GM19468 (cell line): ENCODE measurements at regions not wholly inside any gene's neighbourhood (a gene's known extent, or its start where the extent isn't known, plus 50 kb on each side); places are given as distances from the start of the nearest gene placed in this dataset.
"Not testable (repeated sequence)": the region's sequence is repeated elsewhere in the genome, so short reads cannot be mapped to it uniquely, and the experiment has no call there.

ENCODE experiments used
- ATAC-seq: cut with Tn5 transposase; IDR thresholded peaks from one replicate; pipeline ENCODE4 v1.9.1; 2021; ENCODE audit warnings: mild to moderate bottlenecking, moderate library complexity, moderate number of reproducible peaks; ENCODE audit not compliant: unreplicated experiment; ENCODE audit errors: extremely low read depth

- no peak for ATAC-seq
These were observed 173.9 kb downstream of the PDGFRA start for GRCh38 chr4:54402880-54403480.

DNA sequence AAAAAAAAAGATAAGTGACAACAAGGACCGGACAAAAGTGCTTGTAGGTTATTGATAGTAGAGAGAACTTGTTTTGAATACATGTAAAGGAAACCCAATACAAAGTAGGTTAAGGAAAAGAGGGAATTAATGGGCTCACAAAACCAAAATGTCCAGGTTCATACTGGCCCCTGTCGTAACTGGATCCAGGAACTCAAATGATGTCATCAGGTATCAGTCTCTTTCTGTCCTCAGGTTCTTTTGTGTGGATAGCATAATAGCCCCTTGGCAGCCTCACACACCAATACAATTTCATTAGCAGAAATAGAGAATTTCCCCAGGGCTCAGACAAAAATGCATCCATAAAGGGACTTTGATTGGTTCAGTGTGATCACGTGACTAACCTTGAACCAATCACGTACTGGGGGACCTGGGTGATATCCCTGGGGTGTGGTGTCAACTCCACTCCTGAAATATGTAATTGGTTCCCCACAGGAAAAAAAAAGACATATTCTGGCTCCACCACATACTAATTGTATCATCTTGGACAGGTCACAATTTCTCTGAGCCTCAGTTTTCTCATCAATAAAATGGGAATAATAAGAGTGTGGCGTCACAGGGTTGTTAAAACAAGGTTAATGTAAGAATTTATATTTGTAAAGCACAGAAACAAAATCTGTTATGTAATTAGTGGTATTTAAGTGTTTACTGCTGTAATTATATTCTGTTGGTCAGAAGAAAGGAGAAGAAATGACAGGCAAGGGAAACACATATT lies 174.8 kb downstream of the PDGFRA start:
- no peak for ATAC-seq

- not testable (repeated sequence) for ATAC-seq
These were observed 180.3 kb downstream of the PDGFRA start for GRCh38 chr4:54409270-54409817.

DNA sequence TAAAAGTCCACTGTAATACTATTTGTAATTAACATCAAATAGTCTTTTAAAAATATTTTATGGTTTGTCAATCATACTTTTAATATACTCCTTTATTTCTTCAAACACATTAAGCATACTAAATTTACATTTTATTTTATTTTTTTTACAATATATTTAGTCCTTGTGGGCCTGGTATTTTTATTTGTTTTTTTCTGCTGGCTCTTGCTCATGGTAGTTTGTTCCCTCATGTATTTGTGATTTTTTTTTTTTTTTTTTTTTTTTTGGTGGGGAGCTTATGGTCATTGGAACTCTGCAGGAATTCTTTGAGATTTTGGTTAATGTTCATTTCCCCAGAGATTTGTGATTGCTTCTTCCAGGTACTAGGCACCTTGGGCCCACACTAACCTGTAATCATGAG lies 185.5 kb downstream of the PDGFRA start:
- ATAC-seq, result no peak

- ATAC-seq, result no peak
These were observed 188.4 kb downstream of the PDGFRA start for GRCh38 chr4:54417476-54417875.

DNA sequence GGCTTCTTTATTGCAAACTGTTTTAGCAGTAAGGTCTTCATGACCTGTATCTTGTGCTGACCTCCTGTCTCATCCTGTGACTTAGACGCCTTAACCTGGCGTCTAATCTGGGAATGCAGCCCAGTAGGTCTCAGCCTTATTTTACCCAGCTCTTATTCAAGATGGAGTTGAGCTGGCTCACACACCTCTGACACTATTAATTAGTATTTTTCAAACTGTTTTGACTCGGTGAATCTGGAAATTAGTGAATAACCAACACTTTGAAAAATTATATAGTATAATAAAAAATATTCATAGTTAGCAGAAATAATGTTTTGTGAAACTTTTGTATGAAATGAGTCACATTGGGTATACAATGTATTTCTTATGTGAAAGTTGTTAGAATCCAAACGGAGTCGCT lies 189.4 kb downstream of the PDGFRA start:
- ATAC-seq, result no peak

- ATAC-seq, result no peak
These were observed 194.0 kb downstream of the PDGFRA start for GRCh38 chr4:54423066-54423465.

- ATAC-seq, result no peak
These were observed 198.7 kb downstream of the PDGFRA start for GRCh38 chr4:54427826-54428225.

DNA sequence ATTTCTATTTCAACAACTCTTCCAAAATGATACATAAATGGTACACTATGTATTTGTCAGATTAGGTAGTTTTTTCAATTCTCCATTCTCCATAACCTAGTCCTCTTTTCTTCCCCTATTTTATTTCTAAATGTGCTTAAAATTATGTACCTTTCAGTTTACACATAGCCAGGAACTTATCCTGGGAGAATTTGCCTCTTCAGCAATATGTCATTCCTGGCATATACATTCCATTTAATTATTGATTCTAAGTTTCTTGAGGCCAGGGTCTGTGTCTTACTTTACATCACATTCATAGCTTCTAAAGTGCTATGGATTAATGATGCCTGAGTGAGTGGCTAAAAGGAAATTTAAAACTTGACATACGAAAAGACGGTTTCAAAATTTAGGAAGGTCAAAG lies 199.8 kb downstream of the PDGFRA start:
- no peak for ATAC-seq

GRCh38 chr4:54433686-54434085 lies 204.6 kb downstream of the PDGFRA start:
- ATAC-seq, result no peak

- no peak for ATAC-seq
These were observed 210.7 kb downstream of the PDGFRA start for GRCh38 chr4:54439831-54440243.

GRCh38 chr4:54440394-54441136 lies 211.5 kb downstream of the PDGFRA start:
- no peak for ATAC-seq

DNA sequence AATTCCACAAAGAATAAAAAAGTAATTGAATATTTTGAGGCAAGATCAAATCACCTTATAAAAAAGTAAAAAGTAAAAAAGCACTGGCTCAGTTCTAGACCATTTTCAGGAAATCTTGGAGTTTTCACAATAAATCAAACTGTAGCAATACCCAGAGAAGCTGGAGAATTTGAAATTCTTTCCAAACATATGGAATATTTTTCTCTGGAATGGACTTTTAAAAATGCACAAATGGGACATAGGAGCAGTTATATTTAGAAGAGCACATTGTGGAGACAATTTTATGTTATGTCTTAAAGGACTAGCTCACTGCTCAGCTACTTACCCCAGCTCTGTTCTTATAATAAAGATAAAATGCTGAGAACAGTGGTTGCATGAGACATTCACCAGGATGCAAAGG lies 211.9 kb upstream of the KIT start:
- no peak for ATAC-seq

- no peak for ATAC-seq
These were observed 211.2 kb upstream of the KIT start for GRCh38 chr4:54446581-54446980.

- ATAC-seq, result no peak
These were observed 210.5 kb upstream of the KIT start for GRCh38 chr4:54447304-54447703.

GRCh38 chr4:54449999-54450398 lies 207.8 kb upstream of the KIT start:
- no peak for ATAC-seq

- not testable (repeated sequence) for ATAC-seq
These were observed 190.8 kb upstream of the KIT start for GRCh38 chr4:54466960-54467359.

DNA sequence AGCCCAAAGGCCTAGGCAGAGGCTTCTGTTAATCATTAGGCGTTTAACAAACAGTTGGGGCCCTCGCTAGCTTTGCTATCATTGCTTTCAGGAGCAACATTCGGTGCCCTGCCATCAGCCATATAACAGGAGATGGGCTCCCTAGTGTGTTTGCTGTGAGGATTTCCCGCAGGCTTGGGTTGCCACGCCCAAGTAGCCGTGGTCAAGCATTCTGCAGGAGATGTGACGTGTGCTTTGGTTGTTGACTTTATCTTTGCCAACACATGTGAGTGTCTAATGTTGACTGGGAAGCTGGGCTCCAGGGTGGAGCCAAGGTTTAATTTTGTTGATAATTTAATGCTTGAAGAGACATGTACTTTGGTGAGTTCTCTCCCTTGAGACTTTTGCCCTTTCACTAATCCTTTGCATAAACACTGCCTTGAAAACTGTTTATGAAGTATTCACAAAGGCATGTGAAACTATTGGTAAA lies 184.6 kb upstream of the KIT start:
- no peak for ATAC-seq

DNA sequence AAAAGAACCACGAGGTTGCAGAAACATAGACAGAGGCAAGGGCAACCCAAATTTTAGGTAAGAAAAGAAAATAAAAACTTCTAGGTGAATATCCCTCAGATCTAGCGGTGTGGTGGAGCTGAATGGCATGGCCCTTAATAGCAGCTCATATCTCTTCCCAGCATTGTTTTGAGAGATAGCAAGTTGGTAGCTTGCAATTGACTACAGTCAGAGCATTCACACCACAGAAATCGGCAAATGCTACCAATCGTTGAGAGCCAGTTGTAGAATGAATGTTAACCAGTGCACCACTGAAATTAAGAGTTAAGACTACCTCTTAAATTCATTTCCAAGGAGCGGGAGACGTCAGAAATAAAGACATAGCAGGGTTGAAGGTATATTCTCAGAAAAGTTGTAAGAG lies 184.0 kb upstream of the KIT start:
- ATAC-seq, result no peak

DNA sequence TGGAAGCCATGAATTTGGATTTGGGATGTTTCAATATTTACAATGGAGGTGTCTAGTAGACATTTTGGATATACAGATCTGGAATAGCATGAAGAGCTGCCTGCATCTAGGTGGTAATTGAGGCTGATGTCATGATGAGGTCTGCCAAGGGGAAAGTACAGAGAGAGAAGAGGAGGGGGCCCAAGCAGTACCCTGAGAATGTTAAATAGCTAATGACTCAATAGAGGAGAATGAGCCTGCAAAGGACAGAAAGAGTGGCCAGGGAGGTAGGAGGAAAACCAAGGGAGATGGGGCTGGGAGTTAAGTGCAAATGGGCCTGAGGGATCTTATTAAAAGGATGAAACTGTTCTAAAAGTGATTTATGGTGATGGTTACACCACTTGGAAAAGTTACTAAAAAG lies 182.2 kb upstream of the KIT start:
- no peak for ATAC-seq
